ENCODE measurements at regions not wholly inside any gene's neighbourhood (a gene's known extent, or its start where the extent isn't known, plus 50 kb on each side); places are given as distances from the start of the nearest gene placed in this dataset.

DNA sequence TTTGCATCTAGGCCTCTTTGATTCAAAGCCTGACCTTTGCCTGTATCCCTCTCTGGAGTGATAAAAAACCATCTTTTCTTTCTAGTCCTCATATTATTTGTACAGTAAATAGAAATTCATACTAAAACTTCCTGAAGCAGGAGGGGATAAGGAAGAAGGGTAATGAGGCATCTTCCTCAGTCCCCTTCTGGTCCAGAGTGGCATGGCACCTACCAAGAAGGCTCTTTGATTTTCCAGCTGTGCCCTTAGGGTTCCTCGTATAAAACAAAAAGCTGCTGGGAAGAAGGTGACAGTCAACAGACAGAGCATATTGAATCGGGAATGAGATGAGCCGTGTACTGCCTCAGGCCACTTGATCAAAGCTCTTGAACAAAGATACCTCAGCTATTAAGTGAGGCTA lies 71.9 kb upstream of the SPDL1 start (continued):
- no peak for TF ChIP-seq SAFB2 (IDR thresholded peaks at IDR 0.05; ENCODE audit: borderline replicate concordance, low read depth, low read length, severe bottlenecking)

DNA sequence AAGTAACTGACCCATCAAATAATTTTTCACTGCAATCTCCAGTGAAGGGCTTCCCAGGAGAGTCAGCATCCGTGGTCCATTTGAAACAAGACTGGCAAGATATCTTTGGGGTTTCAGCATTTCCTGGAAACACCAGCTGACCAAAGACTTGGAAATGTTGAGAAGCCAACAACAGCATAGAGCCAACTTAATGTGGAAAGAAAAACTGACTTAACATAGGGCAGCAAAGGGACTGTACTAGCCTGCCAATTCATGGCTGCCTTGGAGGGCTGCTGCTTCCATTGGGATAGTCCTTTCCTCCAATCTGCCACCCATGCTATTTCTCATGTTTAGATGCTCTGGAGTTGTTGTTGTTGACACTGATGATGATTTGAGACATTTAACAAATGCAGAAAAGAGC lies 76.5 kb upstream of the SPDL1 start:
- intact Hi-C loops (cut with micrococcal nuclease) = no loop called here
- no peak for ATAC-seq
- H3K4me2 ChIP-seq (ENCODE audit: insufficient read depth, low read length) = no peak overlapping the region
- no peak for DNase-seq (ENCODE audit: extremely low read depth in 1 of 4, low spot score in 3 of 4)
- H3K79me2 ChIP-seq (ENCODE audit: control insufficient read depth, insufficient read depth, low read length) = no peaks in the 10 kb centered on the region
- ChIA-PET CTCF (ENCODE audit: low intra/inter-chr PET ratio) (no interaction called here), POLR2A (no interaction called here)
- no peak for FAIRE-seq
- H3K9me3 ChIP-seq (replicated peaks; ENCODE audit: control insufficient read depth, insufficient read depth, low read depth, low read length) = no peaks in the 10 kb centered on the region
- no peak for TF ChIP-seq TAF15 (IDR thresholded peaks at IDR 0.05; ENCODE audit: low read depth, low read length)
- no peak for TF ChIP-seq CBX5 (IDR thresholded peaks at IDR 0.05; ENCODE audit: borderline replicate concordance, low read depth)
- no peak for TF ChIP-seq MEIS2 (IDR thresholded peaks at IDR 0.05; ENCODE audit: partially characterized antibody)
- no peak for TF ChIP-seq NR3C1 (CRISPR knock-in tag; IDR thresholded peaks at IDR 0.05)
- no peak for TF ChIP-seq ZBTB1 (CRISPR knock-in tag; IDR thresholded peaks at IDR 0.05; ENCODE audit: borderline replicate concordance, low read depth)
- TF ChIP-seq ZNF347 (CRISPR knock-in tag; IDR thresholded peaks at IDR 0.05; ENCODE audit: low read depth) = no peak
- no peak for TF ChIP-seq SMARCA5 (IDR thresholded peaks at IDR 0.05)
- TF ChIP-seq SMARCC2 (IDR thresholded peaks at IDR 0.05; ENCODE audit: low read depth) = no peak
- TF ChIP-seq, protein P1, sequence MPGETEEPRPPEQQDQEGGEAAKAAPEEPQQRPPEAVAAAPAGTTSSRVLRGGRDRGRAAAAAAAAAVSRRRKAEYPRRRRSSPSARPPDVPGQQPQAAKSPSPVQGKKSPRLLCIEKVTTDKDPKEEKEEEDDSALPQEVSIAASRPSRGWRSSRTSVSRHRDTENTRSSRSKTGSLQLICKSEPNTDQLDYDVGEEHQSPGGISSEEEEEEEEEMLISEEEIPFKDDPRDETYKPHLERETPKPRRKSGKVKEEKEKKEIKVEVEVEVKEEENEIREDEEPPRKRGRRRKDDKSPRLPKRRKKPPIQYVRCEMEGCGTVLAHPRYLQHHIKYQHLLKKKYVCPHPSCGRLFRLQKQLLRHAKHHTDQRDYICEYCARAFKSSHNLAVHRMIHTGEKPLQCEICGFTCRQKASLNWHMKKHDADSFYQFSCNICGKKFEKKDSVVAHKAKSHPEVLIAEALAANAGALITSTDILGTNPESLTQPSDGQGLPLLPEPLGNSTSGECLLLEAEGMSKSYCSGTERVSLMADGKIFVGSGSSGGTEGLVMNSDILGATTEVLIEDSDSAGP (CRISPR knock-in tag; IDR thresholded peaks at IDR 0.05) = no peak
- TF ChIP-seq ZNF444 (CRISPR knock-in tag; IDR thresholded peaks at IDR 0.05) = no peak
- TF ChIP-seq ZNF253 (CRISPR knock-in tag; conservative IDR thresholded peaks at IDR 0.05) = no peak
- TF ChIP-seq HMG20B (CRISPR knock-in tag; IDR thresholded peaks at IDR 0.05) = no peak
- H3K9me1 ChIP-seq (ENCODE audit: control insufficient read depth, insufficient read depth, low read length) = no peaks in the 10 kb centered on the region
- H3K36me3 ChIP-seq (ENCODE audit: control insufficient read depth, insufficient read depth, low read length) = no peaks in the 10 kb centered on the region
- H2AFZ ChIP-seq (ENCODE audit: low read depth, low read length) = no peak overlapping the region
- H3K4me1 ChIP-seq (replicated peaks in 1 of 2; ENCODE audit: control insufficient read depth in 2 of 2, insufficient read depth in 2 of 2, low read length in 2 of 2) = no peaks in the 10 kb centered on the region
- 0% methylated on average over 1 of the region's 1 CpG for WGBS (ENCODE audit: insufficient coverage, low coverage, missing lambda C conversion rate)
- in situ Hi-C loops (cut with MboI) = no loop called here
- H3K27ac ChIP-seq (ENCODE audit: extremely low read depth, low read depth, low read length) = no peak overlapping the region
- no TSS peak for BruUV-seq (replicated peaks)
- H3K4me3 ChIP-seq = no peak overlapping the region
- H3K9ac ChIP-seq (ENCODE audit: insufficient read depth in 1 of 2, low read depth in 2 of 2, low read length in 2 of 2) = no peak overlapping the region
- H3K27me3 ChIP-seq (ENCODE audit: control insufficient read depth in 2 of 2, insufficient read depth in 2 of 2, low read length in 2 of 2) = no peaks in the 10 kb centered on the region
- no peaks in the 10 kb centered on the region for H4K20me1 ChIP-seq (replicated peaks; ENCODE audit: control insufficient read depth, insufficient read depth, low read length)

All from K562 (cell line).